GM23338 (cell line): ENCODE measurements at regions not wholly inside any gene's neighbourhood (a gene's known extent, or its start where the extent isn't known, plus 50 kb on each side); places are given as distances from the start of the nearest gene placed in this dataset.

Experiments used
- ATAC-seq: fragments of 200-7000 bp; cut with Tn5 transposase; 3 replicates; pipeline ENCODE4 v1.9.1; 2020
- DNase-seq: peaks from one replicate; pipeline ENCODE4 v3.0.0-alpha.2; 2015; ENCODE audit warnings: low spot score
- H2AFZ ChIP-seq: fragments of 200-600 bp; sonication (generic); 2 replicates; pipeline ENCODE4 v1.8.0; 2016; ENCODE audit warnings: antibody characterized with exemption, mild to moderate bottlenecking, moderate library complexity
- H3F3A ChIP-seq: fragments of 200-600 bp; sonication (generic); replicated peaks from 2 replicates; pipeline ENCODE4 v1.8.0; 2017; ENCODE audit warnings: antibody characterized with exemption, mixed run types, low read depth
- H3K27ac ChIP-seq: fragments of 200-600 bp; sonication (generic); 2 replicates; pipeline ENCODE4 v1.6.1; 2016; ENCODE audit warnings: low read depth
- H3K27me3 ChIP-seq: fragments of 200-600 bp; sonication (generic); 2 replicates; pipeline ENCODE4 v1.8.0; 2016; ENCODE audit warnings: mild to moderate bottlenecking, mixed run types, moderate library complexity; ENCODE audit not compliant: insufficient read depth
- H3K36me3 ChIP-seq: fragments of 200-600 bp; sonication (generic); 2 replicates; pipeline ENCODE4 v1.8.0; 2016; ENCODE audit warnings: mild to moderate bottlenecking; ENCODE audit not compliant: insufficient read depth
- H3K4me1 ChIP-seq: fragments of 200-600 bp; sonication (generic); 2 replicates; pipeline ENCODE4 v1.8.0; 2016; ENCODE audit warnings: mild to moderate bottlenecking, moderate library complexity; ENCODE audit not compliant: insufficient read depth
- H3K4me2 ChIP-seq: fragments of 200-600 bp; sonication (generic); 2 replicates; pipeline ENCODE4 v1.7.1; 2017; ENCODE audit warnings: mixed run types
- H3K4me3 ChIP-seq: fragments of 200-600 bp; sonication (generic); 2 replicates; pipeline ENCODE4 v1.6.1; 2016; ENCODE audit warnings: mixed run types
- H3K79me2 ChIP-seq: fragments of 200-600 bp; sonication (generic); replicated peaks from 2 replicates; pipeline ENCODE4 v1.8.0; 2017; ENCODE audit warnings: mild to moderate bottlenecking; ENCODE audit not compliant: insufficient read depth
- H3K9me2 ChIP-seq: fragments of 200-600 bp; sonication (generic); 2 replicates; pipeline ENCODE4 v1.8.0; 2017; ENCODE audit not compliant: insufficient read depth
- H4K20me1 ChIP-seq: fragments of 200-600 bp; sonication (generic); replicated peaks from 2 replicates; pipeline ENCODE4 v1.8.0; 2017; ENCODE audit warnings: mild to moderate bottlenecking; ENCODE audit not compliant: insufficient read depth
- H3K27ac Mint-ChIP-seq: 2 replicates; pipeline ENCODE4 v1.8.0; 2020; ENCODE audit warnings: inconsistent platforms, mild to moderate bottlenecking, moderate library complexity, mixed read lengths
- H3K27me3 Mint-ChIP-seq: 3 replicates; pipeline ENCODE4 v1.8.0; 2022; ENCODE audit warnings: low read depth, mild to moderate bottlenecking, moderate library complexity, mixed read lengths, inconsistent platforms; ENCODE audit not compliant: insufficient read depth, poor library complexity
- H3K36me3 Mint-ChIP-seq: 3 replicates; pipeline ENCODE4 v1.8.0; 2021; ENCODE audit warnings: low read depth, mild to moderate bottlenecking, inconsistent platforms, moderate library complexity, mixed read lengths
- H3K4me1 Mint-ChIP-seq: 3 replicates; pipeline ENCODE4 v1.8.0; 2020; ENCODE audit warnings: mild to moderate bottlenecking, inconsistent platforms, mixed read lengths
- H3K4me3 Mint-ChIP-seq: 3 replicates; pipeline ENCODE4 v1.8.0; 2021; ENCODE audit warnings: moderate library complexity, mild to moderate bottlenecking, inconsistent platforms, mixed read lengths
- H3K9me3 Mint-ChIP-seq: 3 replicates; pipeline ENCODE4 v1.8.0; 2020; ENCODE audit warnings: moderate library complexity, mild to moderate bottlenecking, inconsistent platforms, mixed read lengths
- EZH2 ChIP-seq: fragments of 200-600 bp; sonication (generic); IDR thresholded peaks from one replicate; pipeline ENCODE4 v1.8.0; 2017; ENCODE audit warnings: antibody characterized with exemption, mild to moderate bottlenecking, low read depth; ENCODE audit not compliant: unreplicated experiment
- EZH2phosphoT487 ChIP-seq: fragments of 200-600 bp; sonication (generic); IDR thresholded peaks from one replicate; pipeline ENCODE4 v1.8.1; 2018; ENCODE audit warnings: antibody characterized with exemption; ENCODE audit not compliant: unreplicated experiment
- JUNB ChIP-seq: IDR thresholded peaks from one replicate; pipeline ENCODE4 v1.6.1; 2016; ENCODE audit warnings: antibody characterized with exemption; ENCODE audit not compliant: unreplicated experiment
- NANOG ChIP-seq: IDR thresholded peaks from 2 replicates; pipeline ENCODE4 v1.6.1; 2016; ENCODE audit warnings: antibody characterized with exemption, borderline replicate concordance
- POLR2AphosphoS5 ChIP-seq: IDR thresholded peaks from 2 replicates; pipeline ENCODE4 v1.6.1; 2016; ENCODE audit warnings: antibody characterized with exemption, low read depth
- STAT1 ChIP-seq: IDR thresholded peaks from one replicate; pipeline ENCODE4 v1.6.1; 2016; ENCODE audit warnings: antibody characterized with exemption; ENCODE audit not compliant: unreplicated experiment
- ZNF114 ChIP-seq: fragments of 250-450 bp; sonication (Bioruptor Pico); IDR thresholded peaks from 2 replicates; pipeline ENCODE4 v1.5.0; 2020; ENCODE audit warnings: mild to moderate bottlenecking, moderate library complexity
- ZNF331 ChIP-seq: fragments of 250-450 bp; sonication (Bioruptor Pico); IDR thresholded peaks from 2 replicates; pipeline ENCODE4 v1.5.0; 2020; ENCODE audit warnings: low read depth, mild to moderate bottlenecking, moderate library complexity
- TF ChIP-seq, protein P1 (sequence below), 2 experiments: fragments of 200-600 bp in 1 of 2; sonication (generic) in 1 of 2; conservative IDR thresholded peaks; 2 replicates each; pipeline versions ENCODE4 v1.5.1 to v1.6.1; 2016 to 2017; ENCODE audit warnings: antibody characterized with exemption in 2 of 2, low read depth in 2 of 2, mild to moderate bottlenecking in 2 of 2, moderate library complexity in 1 of 2
- TF ChIP-seq, protein P2 (sequence below): IDR thresholded peaks from 2 replicates; pipeline ENCODE4 v1.6.1; 2016; ENCODE audit warnings: antibody characterized with exemption

DNA sequence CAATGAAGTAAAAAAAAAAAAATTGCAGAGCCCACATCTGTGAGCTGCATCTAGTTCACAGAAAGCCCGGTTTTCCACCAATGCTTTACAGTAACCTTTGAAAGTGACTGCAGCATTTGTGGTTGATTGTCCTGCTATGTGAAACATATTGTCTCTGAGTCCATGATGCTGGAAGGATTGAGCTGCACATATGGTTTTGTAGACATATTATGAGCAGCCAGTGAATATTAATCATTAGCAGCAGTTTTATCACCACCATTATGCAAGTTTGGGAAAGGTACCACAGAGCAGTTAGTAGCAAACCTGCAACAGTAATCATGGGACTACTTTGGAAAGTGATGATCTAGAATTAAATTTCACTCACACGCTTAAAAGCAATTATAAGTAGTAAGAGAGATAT is 151.5 kb upstream of the PRICKLE1 start:
- TF ChIP-seq, protein P1, sequence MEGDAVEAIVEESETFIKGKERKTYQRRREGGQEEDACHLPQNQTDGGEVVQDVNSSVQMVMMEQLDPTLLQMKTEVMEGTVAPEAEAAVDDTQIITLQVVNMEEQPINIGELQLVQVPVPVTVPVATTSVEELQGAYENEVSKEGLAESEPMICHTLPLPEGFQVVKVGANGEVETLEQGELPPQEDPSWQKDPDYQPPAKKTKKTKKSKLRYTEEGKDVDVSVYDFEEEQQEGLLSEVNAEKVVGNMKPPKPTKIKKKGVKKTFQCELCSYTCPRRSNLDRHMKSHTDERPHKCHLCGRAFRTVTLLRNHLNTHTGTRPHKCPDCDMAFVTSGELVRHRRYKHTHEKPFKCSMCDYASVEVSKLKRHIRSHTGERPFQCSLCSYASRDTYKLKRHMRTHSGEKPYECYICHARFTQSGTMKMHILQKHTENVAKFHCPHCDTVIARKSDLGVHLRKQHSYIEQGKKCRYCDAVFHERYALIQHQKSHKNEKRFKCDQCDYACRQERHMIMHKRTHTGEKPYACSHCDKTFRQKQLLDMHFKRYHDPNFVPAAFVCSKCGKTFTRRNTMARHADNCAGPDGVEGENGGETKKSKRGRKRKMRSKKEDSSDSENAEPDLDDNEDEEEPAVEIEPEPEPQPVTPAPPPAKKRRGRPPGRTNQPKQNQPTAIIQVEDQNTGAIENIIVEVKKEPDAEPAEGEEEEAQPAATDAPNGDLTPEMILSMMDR (conservative IDR thresholded peaks at IDR 0.05; ENCODE audit: low read depth in 2 of 2): no peak
- TF ChIP-seq ZNF331 (CRISPR knock-in tag): no peak
- TF ChIP-seq EZH2: no peak
- no peak for TF ChIP-seq NANOG
- no peak for TF ChIP-seq STAT1
- no peak for TF ChIP-seq EZH2phosphoT487
- no peak for TF ChIP-seq POLR2AphosphoS5
- TF ChIP-seq JUNB: no peak
- TF ChIP-seq, protein P2, sequence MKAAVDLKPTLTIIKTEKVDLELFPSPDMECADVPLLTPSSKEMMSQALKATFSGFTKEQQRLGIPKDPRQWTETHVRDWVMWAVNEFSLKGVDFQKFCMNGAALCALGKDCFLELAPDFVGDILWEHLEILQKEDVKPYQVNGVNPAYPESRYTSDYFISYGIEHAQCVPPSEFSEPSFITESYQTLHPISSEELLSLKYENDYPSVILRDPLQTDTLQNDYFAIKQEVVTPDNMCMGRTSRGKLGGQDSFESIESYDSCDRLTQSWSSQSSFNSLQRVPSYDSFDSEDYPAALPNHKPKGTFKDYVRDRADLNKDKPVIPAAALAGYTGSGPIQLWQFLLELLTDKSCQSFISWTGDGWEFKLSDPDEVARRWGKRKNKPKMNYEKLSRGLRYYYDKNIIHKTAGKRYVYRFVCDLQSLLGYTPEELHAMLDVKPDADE: no peak
- H3K79me2 ChIP-seq: no peaks in the 10 kb centered on the region
- H3K27ac ChIP-seq: no peak overlapping the region
- no peaks in the 10 kb centered on the region for H3K36me3 ChIP-seq
- H2AFZ ChIP-seq: no peak overlapping the region
- H3K27ac Mint-ChIP-seq: no peak overlapping the region
- peaks cover 19% of the 10 kb centered on the region for H3K4me1 ChIP-seq
- no peak overlapping the region for H3K4me3 ChIP-seq
- H3F3A ChIP-seq: no peaks in the 10 kb centered on the region
- no peak for DNase-seq
- H3K36me3 Mint-ChIP-seq: peaks cover 13% of the 10 kb centered on the region; the same call in 2 of the 3 replicates
- H3K27me3 Mint-ChIP-seq: peaks cover 2% of the 10 kb centered on the region
- H3K4me2 ChIP-seq: no peak overlapping the region
- H3K4me3 Mint-ChIP-seq: no peak overlapping the region
- no peaks in the 10 kb centered on the region; the same call in 1 of the 2 replicates for H3K9me2 ChIP-seq
- ATAC-seq: no peak
- no peaks in the 10 kb centered on the region for H3K27me3 ChIP-seq
- H3K9me3 Mint-ChIP-seq: peaks cover 13% of the 10 kb centered on the region
- peaks cover 12% of the 10 kb centered on the region for H3K4me1 Mint-ChIP-seq
- no peaks in the 10 kb centered on the region for H4K20me1 ChIP-seq

DNA sequence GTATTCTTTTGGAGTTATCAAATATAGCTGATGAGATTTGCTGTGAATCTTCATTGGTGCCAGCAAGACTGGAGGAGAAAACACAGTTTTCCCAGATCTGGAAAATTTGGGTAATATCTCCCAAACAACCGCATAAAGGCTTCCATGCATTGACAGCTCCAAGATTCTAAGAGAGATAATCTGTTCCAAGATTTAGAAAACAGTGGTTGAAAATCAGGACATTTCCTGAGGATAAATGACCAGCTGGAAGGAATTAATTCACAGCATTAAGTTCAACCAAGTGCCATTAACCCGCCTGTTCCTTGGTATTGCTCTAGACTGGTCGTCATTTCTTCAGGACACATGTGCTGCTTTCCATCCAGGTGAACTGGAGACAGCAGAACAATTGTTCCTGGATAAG is 147.9 kb upstream of the PRICKLE1 start:
- H4K20me1 ChIP-seq: no peaks in the 10 kb centered on the region
- H3K36me3 Mint-ChIP-seq: no peaks in the 10 kb centered on the region
- no peak overlapping the region for H3K27ac Mint-ChIP-seq
- H3K4me3 ChIP-seq: no peak overlapping the region
- no peaks in the 10 kb centered on the region for H3K9me3 Mint-ChIP-seq
- H3K4me1 ChIP-seq: peaks cover 17% of the 10 kb centered on the region
- no peak overlapping the region for H2AFZ ChIP-seq
- DNase-seq: no peak
- no peaks in the 10 kb centered on the region for H3K79me2 ChIP-seq
- no peak overlapping the region for H3K27ac ChIP-seq
- H3K27me3 Mint-ChIP-seq: peaks cover 4% of the 10 kb centered on the region
- no peak overlapping the region for H3K4me3 Mint-ChIP-seq
- peaks cover 12% of the 10 kb centered on the region for H3K4me1 Mint-ChIP-seq
- H3K4me2 ChIP-seq: no peak overlapping the region
- TF ChIP-seq EZH2 (no peak), ZNF114 (CRISPR knock-in tag) (no peak), ZNF331 (CRISPR knock-in tag) (no peak)
- TF ChIP-seq, protein P1 (conservative IDR thresholded peaks at IDR 0.05; ENCODE audit: low read depth in 2 of 2): no peak
- no peaks in the 10 kb centered on the region for H3F3A ChIP-seq
- no peak for ATAC-seq
- no peaks in the 10 kb centered on the region for H3K36me3 ChIP-seq
- H3K27me3 ChIP-seq: no peaks in the 10 kb centered on the region
- no peaks in the 10 kb centered on the region for H3K9me2 ChIP-seq
